ENCODE measurements at regions not wholly inside any gene's neighbourhood (a gene's known extent, or its start where the extent isn't known, plus 50 kb on each side); places are given as distances from the start of the nearest gene placed in this dataset.

- H3K27ac Mint-ChIP-seq = no peak overlapping the region
- H3K27me3 Mint-ChIP-seq = peaks cover 8% of the 10 kb centered on the region
- no peaks in the 10 kb centered on the region for H3K36me3 Mint-ChIP-seq
- H3K4me3 Mint-ChIP-seq = no peak overlapping the region
- no peak for TF ChIP-seq CTCF (conservative IDR thresholded peaks at IDR 0.05)
- H3K9me3 Mint-ChIP-seq = no peaks in the 10 kb centered on the region
- H3K4me1 Mint-ChIP-seq (ENCODE audit: unreplicated experiment) = peaks cover 26% of the 10 kb centered on the region
- DNase-seq (ENCODE audit: extremely low spot score, unreplicated experiment) = no peak
These were observed 107.7 kb upstream of the ATXN1 start for GRCh38 chr6:16868968-16869367.

GRCh38 chr6:16857969-16858592, 96.8 kb upstream of the ATXN1 start:
- Mint-ChIP-seq H3K9me3 (peaks cover 7% of the 10 kb centered on the region), H3K36me3 (no peaks in the 10 kb centered on the region), H3K4me1 (ENCODE audit: unreplicated experiment) (peaks cover 4% of the 10 kb centered on the region), H3K27me3 (no peaks in the 10 kb centered on the region), H3K4me3 (no peak overlapping the region), H3K27ac (no peak overlapping the region)
- DNase-seq (ENCODE audit: extremely low spot score, unreplicated experiment) = no peak
- no peak for TF ChIP-seq CTCF (conservative IDR thresholded peaks at IDR 0.05)

GRCh38 chr6:16855460-16855859, 94.2 kb upstream of the ATXN1 start:
- Mint-ChIP-seq H3K4me3 (no peak overlapping the region), H3K27me3 (no peaks in the 10 kb centered on the region), H3K36me3 (no peaks in the 10 kb centered on the region), H3K9me3 (peaks cover 7% of the 10 kb centered on the region), H3K27ac (no peak overlapping the region), H3K4me1 (ENCODE audit: unreplicated experiment) (peaks cover 22% of the 10 kb centered on the region)
- no peak for TF ChIP-seq CTCF (conservative IDR thresholded peaks at IDR 0.05)
- no peak for DNase-seq (ENCODE audit: extremely low spot score, unreplicated experiment)

- no peak overlapping the region for H3K27ac Mint-ChIP-seq
- DNase-seq (ENCODE audit: extremely low spot score, unreplicated experiment) = no peak
- no peaks in the 10 kb centered on the region for H3K36me3 Mint-ChIP-seq
- no peaks in the 10 kb centered on the region for H3K27me3 Mint-ChIP-seq
- peaks cover 27% of the 10 kb centered on the region for H3K4me1 Mint-ChIP-seq (ENCODE audit: unreplicated experiment)
- H3K9me3 Mint-ChIP-seq = peaks cover 7% of the 10 kb centered on the region
- no peak for TF ChIP-seq CTCF (conservative IDR thresholded peaks at IDR 0.05)
- no peak overlapping the region for H3K4me3 Mint-ChIP-seq
These were observed 93.7 kb upstream of the ATXN1 start for GRCh38 chr6:16854986-16855385.

- Mint-ChIP-seq H3K9me3 (no peaks in the 10 kb centered on the region), H3K36me3 (no peaks in the 10 kb centered on the region), H3K27me3 (no peaks in the 10 kb centered on the region), H3K4me3 (no peak overlapping the region), H3K4me1 (ENCODE audit: unreplicated experiment) (peaks cover 46% of the 10 kb centered on the region), H3K27ac (no peak overlapping the region)
- DNase-seq (ENCODE audit: extremely low spot score, unreplicated experiment) = no peak
- no peak for TF ChIP-seq CTCF (conservative IDR thresholded peaks at IDR 0.05)
These were observed 91.4 kb upstream of the ATXN1 start for GRCh38 chr6:16852671-16853070.

- no peaks in the 10 kb centered on the region for H3K9me3 Mint-ChIP-seq
- H3K27me3 Mint-ChIP-seq = no peaks in the 10 kb centered on the region
- no peak overlapping the region for H3K4me3 Mint-ChIP-seq
- peak overlapping the region; percentile 15 for H3K27ac Mint-ChIP-seq
- no peak for DNase-seq (ENCODE audit: extremely low spot score, unreplicated experiment)
- H3K4me1 Mint-ChIP-seq (ENCODE audit: unreplicated experiment) = peaks cover 46% of the 10 kb centered on the region
- no peak for TF ChIP-seq CTCF (conservative IDR thresholded peaks at IDR 0.05)
- no peaks in the 10 kb centered on the region for H3K36me3 Mint-ChIP-seq
These were observed 90.5 kb upstream of the ATXN1 start for GRCh38 chr6:16851758-16852157.

Measured in type B pancreatic cell (in vitro differentiated cells).